HG02642 (cell line): ENCODE measurements at regions not wholly inside any gene's neighbourhood (a gene's known extent, or its start where the extent isn't known, plus 50 kb on each side); places are given as distances from the start of the nearest gene placed in this dataset.
"Not testable (repeated sequence)": the region's sequence is repeated elsewhere in the genome, so short reads cannot be mapped to it uniquely, and the experiment has no call there.

Experiments used
- ATAC-seq: cut with Tn5 transposase; IDR thresholded peaks from one replicate; pipeline ENCODE4 v1.9.1; 2021; ENCODE audit warnings: mild to moderate bottlenecking; ENCODE audit not compliant: unreplicated experiment, poor library complexity

- peak; percentile 83 for ATAC-seq
These were observed 229.7 kb downstream of the MRPS30 start for GRCh38 chr5:45038366-45038987.

GRCh38 chr5:45042283-45042682 is 233.5 kb downstream of the MRPS30 start:
- ATAC-seq: no peak

GRCh38 chr5:45057564-45057963 is 248.8 kb downstream of the MRPS30 start:
- no peak for ATAC-seq

GRCh38 chr5:45060724-45061123 is 252.0 kb downstream of the MRPS30 start:
- no peak for ATAC-seq

GRCh38 chr5:45062044-45062443 is 253.3 kb downstream of the MRPS30 start:
- ATAC-seq: no peak

- no peak for ATAC-seq
These were observed 272.3 kb downstream of the MRPS30 start for GRCh38 chr5:45081082-45081481.

- ATAC-seq: no peak
These were observed 281.1 kb downstream of the MRPS30 start for GRCh38 chr5:45089870-45090269.

- no peak for ATAC-seq
These were observed 284.6 kb downstream of the MRPS30 start for GRCh38 chr5:45093377-45093776.

- ATAC-seq: no peak
These were observed 286.2 kb downstream of the MRPS30 start for GRCh38 chr5:45094876-45095440.

- ATAC-seq: peak; percentile 64
These were observed 289.7 kb downstream of the MRPS30 start for GRCh38 chr5:45098483-45098882.

- ATAC-seq: no peak
These were observed 292.4 kb downstream of the MRPS30 start for GRCh38 chr5:45101146-45101545.

- ATAC-seq: no peak
These were observed 296.8 kb downstream of the MRPS30 start for GRCh38 chr5:45105491-45105994.

GRCh38 chr5:45109062-45109461 is 300.3 kb downstream of the MRPS30 start:
- no peak for ATAC-seq

- ATAC-seq: no peak
These were observed 300.9 kb downstream of the MRPS30 start for GRCh38 chr5:45109636-45110035.

GRCh38 chr5:45110399-45110798 is 301.7 kb downstream of the MRPS30 start:
- no peak for ATAC-seq

GRCh38 chr5:45113726-45114125 is 305.0 kb downstream of the MRPS30 start:
- no peak for ATAC-seq

- no peak for ATAC-seq
These were observed 324.2 kb downstream of the MRPS30 start for GRCh38 chr5:45132972-45133371.

- ATAC-seq: no peak
These were observed 354.2 kb downstream of the MRPS30 start for GRCh38 chr5:45162974-45163373.

GRCh38 chr5:45171563-45171962 is 362.8 kb downstream of the MRPS30 start:
- ATAC-seq: no peak

- not testable (repeated sequence) for ATAC-seq
These were observed 363.9 kb downstream of the MRPS30 start for GRCh38 chr5:45172634-45173033.

GRCh38 chr5:45179686-45180085 is 370.9 kb downstream of the MRPS30 start:
- ATAC-seq: no peak

- no peak for ATAC-seq
These were observed 380.3 kb downstream of the MRPS30 start for GRCh38 chr5:45189042-45189441.
